ENCODE measurements at regions not wholly inside any gene's neighbourhood (a gene's known extent, or its start where the extent isn't known, plus 50 kb on each side); places are given as distances from the start of the nearest gene placed in this dataset.
A peak's percentile ranks its signal among the peaks of the same experiment; 100 is the strongest.

GRCh38 chr21:35352793-35353192 lies 303.7 kb upstream of the RUNX1 start:
- DNase-seq (ENCODE audit: low read depth) = no peak
- TF ChIP-seq, protein P1, sequence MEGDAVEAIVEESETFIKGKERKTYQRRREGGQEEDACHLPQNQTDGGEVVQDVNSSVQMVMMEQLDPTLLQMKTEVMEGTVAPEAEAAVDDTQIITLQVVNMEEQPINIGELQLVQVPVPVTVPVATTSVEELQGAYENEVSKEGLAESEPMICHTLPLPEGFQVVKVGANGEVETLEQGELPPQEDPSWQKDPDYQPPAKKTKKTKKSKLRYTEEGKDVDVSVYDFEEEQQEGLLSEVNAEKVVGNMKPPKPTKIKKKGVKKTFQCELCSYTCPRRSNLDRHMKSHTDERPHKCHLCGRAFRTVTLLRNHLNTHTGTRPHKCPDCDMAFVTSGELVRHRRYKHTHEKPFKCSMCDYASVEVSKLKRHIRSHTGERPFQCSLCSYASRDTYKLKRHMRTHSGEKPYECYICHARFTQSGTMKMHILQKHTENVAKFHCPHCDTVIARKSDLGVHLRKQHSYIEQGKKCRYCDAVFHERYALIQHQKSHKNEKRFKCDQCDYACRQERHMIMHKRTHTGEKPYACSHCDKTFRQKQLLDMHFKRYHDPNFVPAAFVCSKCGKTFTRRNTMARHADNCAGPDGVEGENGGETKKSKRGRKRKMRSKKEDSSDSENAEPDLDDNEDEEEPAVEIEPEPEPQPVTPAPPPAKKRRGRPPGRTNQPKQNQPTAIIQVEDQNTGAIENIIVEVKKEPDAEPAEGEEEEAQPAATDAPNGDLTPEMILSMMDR (conservative IDR thresholded peaks at IDR 0.05; ENCODE audit: low read length) = no peak
- H3K4me3 ChIP-seq (ENCODE audit: low read length) = no peak overlapping the region

- TF ChIP-seq, protein P1 (conservative IDR thresholded peaks at IDR 0.05; ENCODE audit: low read length) = no peak
- H3K4me3 ChIP-seq (ENCODE audit: low read length) = no peak overlapping the region
- peak; percentile 92 for DNase-seq (ENCODE audit: low read depth)
Measured at GRCh38 chr21:35352066-35352770, 303.1 kb upstream of the RUNX1 start.

GRCh38 chr21:35351434-35351833 lies 302.3 kb upstream of the RUNX1 start:
- peak; percentile 33 for DNase-seq (ENCODE audit: low read depth)
- no peak overlapping the region for H3K4me3 ChIP-seq (ENCODE audit: low read length)
- TF ChIP-seq, protein P1 (conservative IDR thresholded peaks at IDR 0.05; ENCODE audit: low read length) = no peak

GRCh38 chr21:35350965-35351364 lies 301.9 kb upstream of the RUNX1 start:
- TF ChIP-seq, protein P1 (conservative IDR thresholded peaks at IDR 0.05; ENCODE audit: low read length) = no peak
- DNase-seq (ENCODE audit: low read depth) = peak; percentile 52
- H3K4me3 ChIP-seq (ENCODE audit: low read length) = no peak overlapping the region

GRCh38 chr21:35349376-35350080 lies 300.4 kb upstream of the RUNX1 start:
- TF ChIP-seq, protein P1 (conservative IDR thresholded peaks at IDR 0.05; ENCODE audit: low read length) = no peak
- H3K4me3 ChIP-seq (ENCODE audit: low read length) = no peak overlapping the region
- peak; percentile 89 for DNase-seq (ENCODE audit: low read depth)

- no peak for DNase-seq (ENCODE audit: low read depth)
- TF ChIP-seq, protein P1 (conservative IDR thresholded peaks at IDR 0.05; ENCODE audit: low read length) = no peak
Measured at GRCh38 chr21:35348686-35349085, 299.6 kb upstream of the RUNX1 start.

GRCh38 chr21:35346697-35347096 lies 297.6 kb upstream of the RUNX1 start:
- TF ChIP-seq, protein P1 (conservative IDR thresholded peaks at IDR 0.05; ENCODE audit: low read length) = no peak
- no peak overlapping the region for H3K4me3 ChIP-seq (ENCODE audit: low read length)
- DNase-seq (ENCODE audit: low read depth) = no peak

More at GRCh38 chr21:35348686-35349085, 299.6 kb upstream of the RUNX1 start:
- H3K4me3 ChIP-seq (ENCODE audit: low read length) = no peak overlapping the region
